Cardiac muscle cell (in vitro differentiated cells and primary cell): ENCODE measurements at regions not wholly inside any gene's neighbourhood (a gene's known extent, or its start where the extent isn't known, plus 50 kb on each side); places are given as distances from the start of the nearest gene placed in this dataset.
A peak's percentile ranks its signal among the peaks of the same experiment; 100 is the strongest.

Experiments used
- DNase-seq, 2 donors: peaks; one replicate each; pipeline versions ENCODE4 v3.0.0 to v3.0.0-alpha.2; 2010 to 2017; ENCODE audit warnings: low read depth in 1 of 2, low spot score in 1 of 2
- H3K27ac ChIP-seq: fragments of 200-600 bp; sonication (generic); 2 replicates; pipeline ENCODE4 v1.5.1; 2016
- H3K27me3 ChIP-seq: fragments of 200-600 bp; sonication (generic); 2 replicates; pipeline ENCODE4 v1.6.0; 2016; ENCODE audit warnings: control low read depth
- H3K36me3 ChIP-seq: fragments of 200-600 bp; sonication (generic); 2 replicates; pipeline ENCODE4 v1.5.1; 2016; ENCODE audit warnings: control low read depth
- H3K4me1 ChIP-seq: fragments of 200-600 bp; sonication (generic); 2 replicates; pipeline ENCODE4 v1.8.1; 2017; ENCODE audit warnings: low read depth, mild to moderate bottlenecking, mixed run types
- H3K4me3 ChIP-seq: fragments of 200-600 bp; sonication (generic); 2 replicates; pipeline ENCODE4 v1.5.1; 2016; ENCODE audit warnings: mild to moderate bottlenecking
- H3K9me3 ChIP-seq: fragments of 200-600 bp; sonication (generic); 2 replicates; pipeline ENCODE4 v1.5.1; 2017; ENCODE audit warnings: low read depth, mild to moderate bottlenecking, control low read depth
- TF ChIP-seq, protein P1 (sequence below): IDR thresholded peaks from 2 replicates; pipeline ENCODE4 v1.5.1; 2012; ENCODE audit warnings: low read depth, mild to moderate bottlenecking, low read length

DNA sequence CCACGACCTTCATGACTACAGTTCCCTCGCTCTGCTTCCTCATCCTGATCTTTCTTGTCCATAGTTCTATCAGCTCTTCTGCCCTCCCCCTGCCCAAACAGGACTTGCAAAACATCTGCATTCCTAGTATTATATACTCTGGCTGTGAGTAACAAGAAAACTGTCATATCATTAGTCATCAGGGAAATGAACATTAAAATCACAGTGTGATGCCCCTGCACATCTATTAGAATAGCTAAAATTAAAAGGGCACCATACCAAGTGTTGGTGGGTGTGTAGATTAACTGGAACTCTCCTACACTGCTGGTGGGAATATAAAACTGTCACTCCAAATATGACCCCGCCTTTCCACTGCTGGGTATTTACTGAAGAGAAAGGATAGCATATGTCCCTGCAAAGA lies 141.8 kb downstream of the C7orf25 start:
- no peak overlapping the region for H3K27ac ChIP-seq
- peaks cover 15% of the 10 kb centered on the region for H3K4me1 ChIP-seq
- H3K4me3 ChIP-seq, result no peak overlapping the region
- TF ChIP-seq, protein P1, sequence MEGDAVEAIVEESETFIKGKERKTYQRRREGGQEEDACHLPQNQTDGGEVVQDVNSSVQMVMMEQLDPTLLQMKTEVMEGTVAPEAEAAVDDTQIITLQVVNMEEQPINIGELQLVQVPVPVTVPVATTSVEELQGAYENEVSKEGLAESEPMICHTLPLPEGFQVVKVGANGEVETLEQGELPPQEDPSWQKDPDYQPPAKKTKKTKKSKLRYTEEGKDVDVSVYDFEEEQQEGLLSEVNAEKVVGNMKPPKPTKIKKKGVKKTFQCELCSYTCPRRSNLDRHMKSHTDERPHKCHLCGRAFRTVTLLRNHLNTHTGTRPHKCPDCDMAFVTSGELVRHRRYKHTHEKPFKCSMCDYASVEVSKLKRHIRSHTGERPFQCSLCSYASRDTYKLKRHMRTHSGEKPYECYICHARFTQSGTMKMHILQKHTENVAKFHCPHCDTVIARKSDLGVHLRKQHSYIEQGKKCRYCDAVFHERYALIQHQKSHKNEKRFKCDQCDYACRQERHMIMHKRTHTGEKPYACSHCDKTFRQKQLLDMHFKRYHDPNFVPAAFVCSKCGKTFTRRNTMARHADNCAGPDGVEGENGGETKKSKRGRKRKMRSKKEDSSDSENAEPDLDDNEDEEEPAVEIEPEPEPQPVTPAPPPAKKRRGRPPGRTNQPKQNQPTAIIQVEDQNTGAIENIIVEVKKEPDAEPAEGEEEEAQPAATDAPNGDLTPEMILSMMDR, result no peak
- peaks cover 3% of the 10 kb centered on the region for H3K27me3 ChIP-seq
- peak in 1 of 2 donors; percentile 23 for DNase-seq
- no peaks in the 10 kb centered on the region for H3K36me3 ChIP-seq
- H3K9me3 ChIP-seq, result no peaks in the 10 kb centered on the region

DNA sequence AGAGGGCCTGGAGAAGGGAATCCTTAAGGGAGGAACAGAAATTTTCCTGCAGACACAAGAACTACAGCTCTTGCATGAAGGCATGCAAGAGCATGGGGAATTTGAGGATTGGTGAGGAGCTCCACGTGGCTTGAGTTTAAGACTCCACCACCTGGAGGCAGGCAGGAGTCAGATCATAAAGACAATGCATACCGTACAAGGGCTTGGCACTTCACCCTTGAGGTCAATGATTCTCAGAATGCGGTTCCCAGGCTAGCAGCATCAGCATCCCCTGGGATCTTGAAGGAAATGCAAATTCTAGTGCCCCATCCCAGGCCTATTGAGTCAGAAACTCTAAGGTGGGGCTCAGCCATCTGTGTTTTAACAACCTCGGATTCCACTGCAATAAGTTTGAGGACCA lies 143.8 kb downstream of the C7orf25 start:
- no peaks in the 10 kb centered on the region for H3K9me3 ChIP-seq
- no peak for DNase-seq
- H3K4me1 ChIP-seq, result peaks cover 15% of the 10 kb centered on the region
- no peaks in the 10 kb centered on the region for H3K36me3 ChIP-seq
- no peak overlapping the region for H3K4me3 ChIP-seq
- TF ChIP-seq, protein P1, result no peak
- no peak overlapping the region for H3K27ac ChIP-seq
- H3K27me3 ChIP-seq, result no peaks in the 10 kb centered on the region

DNA sequence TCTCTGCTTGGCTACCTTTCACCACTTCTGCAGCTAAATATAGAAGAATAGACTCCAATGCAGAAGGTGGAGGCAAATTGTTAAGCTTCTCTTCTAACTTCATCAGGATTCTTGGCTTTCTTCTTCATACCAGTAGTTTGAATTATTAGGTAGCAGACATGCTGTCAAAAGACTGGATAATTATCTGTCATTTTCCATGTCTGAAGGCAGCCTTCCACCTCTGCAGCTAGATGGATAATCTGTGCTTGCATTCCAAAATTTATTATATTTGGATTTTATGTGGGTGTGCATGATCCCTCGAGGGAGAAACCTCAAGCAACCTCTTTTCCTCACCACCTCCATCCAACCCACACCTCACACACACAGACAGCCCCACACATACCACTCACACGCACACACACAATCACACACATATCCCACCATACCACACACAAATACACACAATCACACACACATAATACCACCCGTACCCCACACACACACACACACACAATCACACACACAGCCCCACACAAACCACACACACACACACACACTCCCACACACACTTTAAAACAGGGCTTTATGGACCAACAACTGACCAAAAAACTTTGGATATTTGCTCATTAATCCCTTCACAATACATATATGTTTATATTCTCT lies 145.0 kb downstream of the C7orf25 start:
- H3K27me3 ChIP-seq, result no peaks in the 10 kb centered on the region
- H3K4me3 ChIP-seq, result no peak overlapping the region
- TF ChIP-seq, protein P1, result no peak
- H3K27ac ChIP-seq, result no peak overlapping the region
- peak in 1 of 2 donors; percentile 59 for DNase-seq
- no peaks in the 10 kb centered on the region for H3K9me3 ChIP-seq
- no peaks in the 10 kb centered on the region for H3K36me3 ChIP-seq
- H3K4me1 ChIP-seq, result peaks cover 15% of the 10 kb centered on the region

DNA sequence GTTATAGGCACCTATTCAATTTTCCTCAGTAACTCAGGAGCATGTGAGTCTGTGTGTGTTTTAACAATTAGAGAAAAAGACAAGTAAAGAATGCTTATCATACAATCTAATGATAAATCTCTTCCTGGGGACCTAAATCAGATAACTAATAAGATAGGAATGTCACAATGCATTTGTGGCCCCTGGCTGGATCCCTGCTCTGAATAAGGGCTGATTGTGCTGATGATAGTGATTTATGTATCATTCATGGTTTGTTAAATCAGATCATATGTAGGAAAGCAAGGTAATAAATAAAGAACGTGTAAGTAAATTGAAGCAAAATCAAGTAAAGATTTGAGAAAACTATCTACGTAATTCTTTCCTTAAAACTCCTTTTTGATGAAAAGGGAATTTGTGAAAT lies 145.9 kb downstream of the C7orf25 start:
- peaks cover 15% of the 10 kb centered on the region for H3K4me1 ChIP-seq
- no peaks in the 10 kb centered on the region for H3K27me3 ChIP-seq
- H3K27ac ChIP-seq, result no peak overlapping the region
- no peak overlapping the region for H3K4me3 ChIP-seq
- H3K9me3 ChIP-seq, result no peaks in the 10 kb centered on the region
- no peaks in the 10 kb centered on the region for H3K36me3 ChIP-seq
- TF ChIP-seq, protein P1, result no peak
- no peak for DNase-seq

DNA sequence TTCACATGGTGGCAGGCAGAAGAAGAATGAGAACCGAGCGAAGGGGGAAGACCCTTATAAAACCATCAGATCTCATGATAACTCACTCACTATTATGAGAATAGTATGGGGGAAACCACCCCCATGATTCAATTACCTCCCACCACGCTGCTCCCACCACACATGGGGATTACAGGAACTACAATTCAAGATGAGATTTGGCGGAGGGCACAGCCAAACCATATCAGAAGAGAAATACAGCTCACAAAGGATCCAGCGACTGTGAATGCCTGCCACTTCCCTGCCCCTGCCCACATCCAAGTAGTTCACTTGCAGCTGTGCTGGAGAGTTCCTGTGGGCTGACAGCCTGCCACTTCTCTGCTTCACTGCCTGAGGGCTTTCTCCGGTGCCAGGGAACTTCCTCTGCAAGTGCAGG lies 148.7 kb downstream of the C7orf25 start:
- TF ChIP-seq, protein P1, result no peak
- peaks cover 15% of the 10 kb centered on the region for H3K4me1 ChIP-seq
- H3K4me3 ChIP-seq, result no peak overlapping the region
- no peak overlapping the region for H3K27ac ChIP-seq
- peak in 1 of 2 donors; percentile 34 for DNase-seq
- no peaks in the 10 kb centered on the region for H3K9me3 ChIP-seq
- no peaks in the 10 kb centered on the region for H3K36me3 ChIP-seq
- H3K27me3 ChIP-seq, result no peaks in the 10 kb centered on the region
